Neural cell (in vitro differentiated cells): ENCODE measurements at regions not wholly inside any gene's neighbourhood (a gene's known extent, or its start where the extent isn't known, plus 50 kb on each side); places are given as distances from the start of the nearest gene placed in this dataset.

Experiments
- EZH2 ChIP-seq: fragments of 200-600, 300-800 bp; shearing (Covaris generic), sonication (generic); IDR thresholded peaks from 2 replicates; pipeline ENCODE4 v1.6.1; 2014; ENCODE audit warnings: antibody characterized with exemption, low read length, borderline replicate concordance, mild to moderate bottlenecking; ENCODE audit not compliant: insufficient read depth, poor library complexity, severe bottlenecking
- POLR2AphosphoS5 ChIP-seq: IDR thresholded peaks from 2 replicates; pipeline ENCODE4 v1.6.1; 2012
- TAF1 ChIP-seq: IDR thresholded peaks from 2 replicates; pipeline ENCODE4 v1.6.1; 2012; ENCODE audit warnings: low read depth
- TF ChIP-seq, protein P1 (sequence below): fragments of 450-650 bp; IDR thresholded peaks from 2 replicates; pipeline ENCODE4 v1.5.1; 2014; ENCODE audit warnings: antibody characterized with exemption, mild to moderate bottlenecking, moderate library complexity; ENCODE audit not compliant: poor library complexity, severe bottlenecking
- TF ChIP-seq, protein P2 (sequence below): IDR thresholded peaks from 2 replicates; pipeline ENCODE4 v1.6.1; 2012; ENCODE audit warnings: borderline replicate concordance

DNA sequence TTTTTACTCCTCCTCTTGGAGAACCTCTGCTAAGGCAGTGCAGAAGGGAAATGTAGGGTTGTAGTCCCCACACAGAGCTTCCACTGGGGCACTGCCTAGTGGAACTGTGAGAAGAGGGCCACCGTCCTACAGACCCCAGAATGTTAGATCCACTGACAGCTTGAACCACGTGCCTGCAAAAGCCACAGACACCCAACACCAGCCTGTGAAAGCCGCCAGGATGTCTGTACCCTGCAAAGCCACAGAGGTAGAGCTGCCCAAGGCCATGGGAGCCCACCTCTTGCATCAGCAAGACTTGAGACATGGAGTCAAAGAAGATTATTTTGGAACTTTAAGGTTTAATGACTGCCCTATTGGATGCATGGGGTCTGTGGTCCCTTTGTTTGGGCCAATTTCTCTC is 112.1 kb downstream of the RSL24D1 start:
- no peak for TF ChIP-seq POLR2AphosphoS5
- TF ChIP-seq, protein P1, sequence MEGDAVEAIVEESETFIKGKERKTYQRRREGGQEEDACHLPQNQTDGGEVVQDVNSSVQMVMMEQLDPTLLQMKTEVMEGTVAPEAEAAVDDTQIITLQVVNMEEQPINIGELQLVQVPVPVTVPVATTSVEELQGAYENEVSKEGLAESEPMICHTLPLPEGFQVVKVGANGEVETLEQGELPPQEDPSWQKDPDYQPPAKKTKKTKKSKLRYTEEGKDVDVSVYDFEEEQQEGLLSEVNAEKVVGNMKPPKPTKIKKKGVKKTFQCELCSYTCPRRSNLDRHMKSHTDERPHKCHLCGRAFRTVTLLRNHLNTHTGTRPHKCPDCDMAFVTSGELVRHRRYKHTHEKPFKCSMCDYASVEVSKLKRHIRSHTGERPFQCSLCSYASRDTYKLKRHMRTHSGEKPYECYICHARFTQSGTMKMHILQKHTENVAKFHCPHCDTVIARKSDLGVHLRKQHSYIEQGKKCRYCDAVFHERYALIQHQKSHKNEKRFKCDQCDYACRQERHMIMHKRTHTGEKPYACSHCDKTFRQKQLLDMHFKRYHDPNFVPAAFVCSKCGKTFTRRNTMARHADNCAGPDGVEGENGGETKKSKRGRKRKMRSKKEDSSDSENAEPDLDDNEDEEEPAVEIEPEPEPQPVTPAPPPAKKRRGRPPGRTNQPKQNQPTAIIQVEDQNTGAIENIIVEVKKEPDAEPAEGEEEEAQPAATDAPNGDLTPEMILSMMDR = no peak
- TF ChIP-seq TAF1 = no peak
- TF ChIP-seq EZH2 = no peak
- TF ChIP-seq, protein P2, sequence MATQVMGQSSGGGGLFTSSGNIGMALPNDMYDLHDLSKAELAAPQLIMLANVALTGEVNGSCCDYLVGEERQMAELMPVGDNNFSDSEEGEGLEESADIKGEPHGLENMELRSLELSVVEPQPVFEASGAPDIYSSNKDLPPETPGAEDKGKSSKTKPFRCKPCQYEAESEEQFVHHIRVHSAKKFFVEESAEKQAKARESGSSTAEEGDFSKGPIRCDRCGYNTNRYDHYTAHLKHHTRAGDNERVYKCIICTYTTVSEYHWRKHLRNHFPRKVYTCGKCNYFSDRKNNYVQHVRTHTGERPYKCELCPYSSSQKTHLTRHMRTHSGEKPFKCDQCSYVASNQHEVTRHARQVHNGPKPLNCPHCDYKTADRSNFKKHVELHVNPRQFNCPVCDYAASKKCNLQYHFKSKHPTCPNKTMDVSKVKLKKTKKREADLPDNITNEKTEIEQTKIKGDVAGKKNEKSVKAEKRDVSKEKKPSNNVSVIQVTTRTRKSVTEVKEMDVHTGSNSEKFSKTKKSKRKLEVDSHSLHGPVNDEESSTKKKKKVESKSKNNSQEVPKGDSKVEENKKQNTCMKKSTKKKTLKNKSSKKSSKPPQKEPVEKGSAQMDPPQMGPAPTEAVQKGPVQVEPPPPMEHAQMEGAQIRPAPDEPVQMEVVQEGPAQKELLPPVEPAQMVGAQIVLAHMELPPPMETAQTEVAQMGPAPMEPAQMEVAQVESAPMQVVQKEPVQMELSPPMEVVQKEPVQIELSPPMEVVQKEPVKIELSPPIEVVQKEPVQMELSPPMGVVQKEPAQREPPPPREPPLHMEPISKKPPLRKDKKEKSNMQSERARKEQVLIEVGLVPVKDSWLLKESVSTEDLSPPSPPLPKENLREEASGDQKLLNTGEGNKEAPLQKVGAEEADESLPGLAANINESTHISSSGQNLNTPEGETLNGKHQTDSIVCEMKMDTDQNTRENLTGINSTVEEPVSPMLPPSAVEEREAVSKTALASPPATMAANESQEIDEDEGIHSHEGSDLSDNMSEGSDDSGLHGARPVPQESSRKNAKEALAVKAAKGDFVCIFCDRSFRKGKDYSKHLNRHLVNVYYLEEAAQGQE = no peak
